Hematopoietic multipotent progenitor cell treated with erythropoietin and hydrocortisone succinate and interleukin-3 and kit ligand, for 4 days (in vitro differentiated cells): ENCODE measurements at regions not wholly inside any gene's neighbourhood (a gene's known extent, or its start where the extent isn't known, plus 50 kb on each side); places are given as distances from the start of the nearest gene placed in this dataset.

Source experiments
- DNase-seq: peaks from one replicate; pipeline ENCODE4 v3.0.0-alpha.2; 2015

DNA sequence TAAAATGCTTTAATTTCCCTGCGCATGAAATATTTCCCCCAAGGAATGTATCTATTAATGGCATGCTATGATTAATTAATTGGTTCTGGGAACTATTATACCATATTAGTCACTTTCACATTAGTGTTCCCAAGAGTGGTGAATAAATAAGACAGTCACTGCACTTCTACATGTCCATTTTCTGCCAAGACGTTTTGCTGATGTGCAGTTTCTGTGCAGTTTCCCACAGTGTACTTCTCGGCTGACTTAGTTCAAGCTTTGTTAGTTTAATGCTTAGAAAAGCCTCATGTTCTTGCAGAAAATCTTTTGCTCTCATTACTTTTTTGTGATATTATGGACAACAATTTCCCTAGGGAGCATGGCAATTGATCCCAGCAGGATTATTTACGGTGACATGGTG lies 1014.5 kb downstream of the BRINP3 start:
- no peak for DNase-seq

DNA sequence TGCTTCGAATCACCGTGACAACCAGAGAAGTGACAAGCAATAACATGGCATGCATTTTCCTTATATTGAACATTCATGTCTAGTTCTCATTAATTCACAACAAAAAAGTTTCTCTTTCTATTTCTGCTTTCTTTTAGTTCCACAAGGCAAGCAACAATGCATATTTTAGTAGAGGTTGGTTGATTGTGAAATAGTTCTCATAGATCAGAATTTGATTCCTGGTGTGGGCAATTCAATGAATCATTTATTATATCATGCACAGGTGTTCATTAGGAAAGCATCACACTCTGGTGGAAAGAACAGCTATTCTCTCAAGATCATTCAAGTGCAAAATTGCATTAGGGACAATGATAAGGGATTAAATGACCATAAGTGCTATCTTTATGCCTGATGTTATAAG lies 980.9 kb downstream of the BRINP3 start:
- no peak for DNase-seq

DNA sequence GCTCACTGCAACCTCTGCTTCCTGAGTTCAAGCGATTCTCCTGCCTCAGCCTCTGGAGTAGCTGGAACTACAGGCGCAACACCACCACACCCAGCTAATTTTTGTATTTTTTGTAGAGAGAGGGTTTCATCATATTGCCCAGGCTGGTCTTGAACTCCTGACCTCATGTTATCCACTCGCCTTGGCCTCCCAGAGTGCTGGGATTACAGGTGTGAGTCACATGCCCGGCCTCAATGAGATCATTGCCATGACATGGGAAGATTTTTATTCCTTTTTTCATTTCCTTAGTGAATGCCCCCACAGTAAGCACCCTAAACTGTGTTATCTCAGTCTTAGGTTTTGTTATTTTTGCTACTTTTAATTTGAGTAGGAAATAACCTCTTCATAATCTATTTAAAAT lies 977.9 kb downstream of the BRINP3 start:
- DNase-seq: no peak

DNA sequence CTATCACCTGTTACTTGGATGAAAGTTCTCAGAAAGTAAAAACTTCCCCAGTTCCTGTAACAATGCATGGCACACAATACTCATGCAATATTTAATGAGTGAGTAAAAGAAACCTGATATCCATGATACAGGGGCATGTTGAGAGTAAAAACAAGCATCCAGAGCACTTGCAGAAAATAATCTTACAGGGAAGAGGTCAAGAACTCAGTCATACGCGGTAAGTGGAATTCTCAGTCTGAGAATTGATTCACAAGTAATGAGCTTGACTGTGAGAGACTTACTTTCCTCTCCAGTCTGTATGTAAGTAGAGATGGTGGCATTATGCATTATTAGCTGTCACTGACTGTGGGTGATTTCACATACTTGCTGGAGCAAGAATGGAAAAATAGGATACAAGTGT lies 976.9 kb downstream of the BRINP3 start:
- DNase-seq: no peak

DNA sequence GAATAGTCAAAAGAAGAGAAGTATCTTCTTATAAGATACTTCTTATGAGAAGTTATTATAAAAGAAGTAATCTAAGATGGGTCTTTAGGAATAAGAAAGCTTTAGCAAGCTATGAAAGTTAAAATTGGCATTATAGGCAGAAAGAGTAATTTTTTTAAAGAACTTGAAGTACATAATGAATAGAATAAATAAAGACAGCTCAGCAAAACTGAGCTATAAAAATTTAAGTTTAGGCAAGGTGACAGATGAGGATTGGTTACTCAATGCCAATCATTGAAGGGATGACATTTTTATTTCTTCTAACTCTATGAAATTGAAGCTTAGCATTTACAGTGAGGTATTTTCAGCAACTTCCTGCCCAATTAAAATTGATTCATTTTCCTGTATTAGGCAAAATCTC lies 966.8 kb downstream of the BRINP3 start:
- no peak for DNase-seq

DNA sequence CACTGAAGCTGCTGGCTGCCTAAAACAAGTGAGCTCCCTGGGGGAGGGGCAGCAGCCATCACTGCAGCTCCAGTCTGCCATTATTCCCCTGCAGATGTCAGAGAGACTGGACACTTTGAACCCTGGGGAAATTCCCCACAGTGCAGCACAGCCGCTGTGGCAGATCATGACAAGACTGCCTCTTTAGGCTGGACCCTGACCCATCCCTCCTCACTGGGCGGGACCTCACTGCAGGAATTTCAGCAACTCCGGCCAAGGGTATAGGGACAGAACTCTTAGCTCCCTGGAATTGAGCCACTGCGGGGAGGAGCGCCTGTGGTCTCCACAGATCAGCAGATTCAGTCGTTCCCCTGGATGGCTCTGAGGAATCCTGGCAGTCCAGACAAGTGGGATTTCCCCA lies 964.6 kb downstream of the BRINP3 start:
- DNase-seq: no peak

DNA sequence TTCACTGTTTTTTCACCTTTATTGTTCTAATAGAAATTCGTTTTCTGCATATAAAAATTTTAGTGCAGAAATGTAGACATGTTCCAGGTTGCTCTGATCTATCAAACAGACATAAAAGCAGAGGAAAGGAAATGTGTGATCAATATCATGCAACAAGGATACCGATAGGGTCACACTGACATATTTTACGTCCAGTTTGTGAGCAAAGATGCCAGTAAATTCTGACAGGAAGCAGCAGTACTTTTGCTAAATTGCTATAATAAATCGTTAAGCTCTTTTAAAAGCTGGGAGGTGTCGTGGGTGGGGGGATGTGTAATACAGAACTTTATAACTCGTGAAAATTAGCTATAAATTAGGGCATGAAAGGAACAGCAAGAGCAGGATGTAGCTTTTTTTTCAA lies 955.2 kb downstream of the BRINP3 start:
- no peak for DNase-seq

DNA sequence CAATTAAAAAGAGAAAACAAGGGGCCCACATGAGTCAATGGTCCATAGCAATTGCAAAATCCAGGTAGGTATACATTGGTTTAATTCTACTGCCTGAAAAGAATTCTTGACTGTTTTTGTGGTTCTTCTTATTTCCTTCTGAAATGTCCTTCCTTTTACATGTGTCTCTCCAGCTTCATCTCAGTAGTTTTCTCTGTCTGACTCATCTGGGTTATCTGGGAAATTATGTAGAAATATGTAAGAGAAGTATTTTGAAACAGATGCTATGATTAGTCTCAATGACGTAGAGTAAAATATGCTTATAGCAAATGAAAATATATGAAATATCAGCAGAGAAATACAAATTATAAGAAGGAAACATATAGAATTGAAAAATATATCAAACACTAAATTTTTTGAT lies 953.2 kb downstream of the BRINP3 start:
- no peak for DNase-seq

DNA sequence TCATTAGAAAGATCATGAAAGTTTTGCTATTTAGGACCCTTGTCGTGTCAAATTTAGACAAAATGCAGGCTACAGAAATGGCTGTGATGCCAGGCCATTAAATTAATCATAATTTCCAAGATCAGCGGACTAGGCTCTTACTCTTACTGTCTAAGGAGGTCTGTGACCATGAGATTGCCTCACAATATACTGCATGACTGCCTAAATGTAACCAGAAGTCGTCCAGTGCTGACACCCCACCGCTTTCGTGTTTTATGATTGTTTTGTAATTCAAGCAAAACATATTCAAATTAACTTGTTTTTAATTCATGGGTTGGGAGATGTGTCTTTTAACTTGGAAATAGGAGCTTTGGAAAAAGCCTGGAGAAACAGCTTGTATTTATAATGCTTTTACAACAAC lies 947.5 kb downstream of the BRINP3 start:
- no peak for DNase-seq

DNA sequence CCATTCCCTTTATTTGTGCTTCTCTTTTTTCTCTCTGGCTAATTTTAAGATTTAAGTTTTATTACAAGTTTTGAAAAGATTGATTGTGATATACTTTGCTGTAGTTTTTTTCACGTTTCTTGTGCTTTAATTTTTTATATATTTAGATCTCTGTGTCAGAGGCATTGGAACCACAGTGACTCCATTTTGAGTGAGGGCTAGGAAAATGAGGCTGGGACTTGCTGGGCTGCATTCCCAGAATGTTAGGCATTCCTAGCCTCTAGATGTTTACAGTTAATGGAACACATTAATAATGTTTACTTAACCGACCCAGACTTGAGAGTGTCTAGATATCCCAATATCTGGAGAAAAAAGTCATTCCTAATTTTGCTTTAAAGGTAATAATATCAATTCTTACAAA lies 939.4 kb downstream of the BRINP3 start:
- DNase-seq: no peak

DNA sequence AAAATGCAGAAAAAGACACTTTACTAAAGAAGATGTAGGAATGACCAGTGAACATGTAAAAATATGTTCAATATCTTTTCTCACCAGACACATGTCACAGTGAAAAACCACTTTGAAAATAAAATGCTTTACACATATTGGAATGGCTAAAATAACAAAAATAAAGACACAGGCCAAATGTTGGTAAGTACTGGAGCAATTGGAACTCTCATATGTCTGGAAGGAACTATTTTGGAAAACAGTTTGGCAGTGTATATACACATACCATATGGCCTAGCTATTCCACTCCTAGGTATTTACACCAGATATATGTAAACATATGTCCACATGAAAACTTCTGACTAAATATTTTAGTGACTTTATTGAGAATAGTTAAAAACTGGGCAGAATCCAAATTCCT lies 927.2 kb downstream of the BRINP3 start:
- DNase-seq: no peak

DNA sequence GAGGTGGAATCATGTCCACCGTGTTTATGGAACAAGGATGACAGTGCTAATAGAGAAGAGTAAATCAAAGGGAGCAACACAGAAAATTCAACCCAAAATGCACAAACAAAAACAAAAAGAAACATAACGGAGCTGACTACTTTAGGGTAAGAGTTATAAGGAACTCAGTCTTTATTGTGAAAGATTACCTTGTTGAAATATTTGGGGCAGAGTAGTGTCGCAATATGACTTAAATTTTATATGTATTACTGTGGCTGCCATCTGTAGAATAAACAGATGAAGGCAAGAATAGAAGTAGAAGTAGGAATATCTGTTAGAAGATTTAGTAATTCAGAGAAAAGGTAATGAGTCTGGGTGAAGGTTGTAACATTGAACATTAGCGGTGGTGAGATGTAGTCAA lies 913.9 kb downstream of the BRINP3 start:
- no peak for DNase-seq

DNA sequence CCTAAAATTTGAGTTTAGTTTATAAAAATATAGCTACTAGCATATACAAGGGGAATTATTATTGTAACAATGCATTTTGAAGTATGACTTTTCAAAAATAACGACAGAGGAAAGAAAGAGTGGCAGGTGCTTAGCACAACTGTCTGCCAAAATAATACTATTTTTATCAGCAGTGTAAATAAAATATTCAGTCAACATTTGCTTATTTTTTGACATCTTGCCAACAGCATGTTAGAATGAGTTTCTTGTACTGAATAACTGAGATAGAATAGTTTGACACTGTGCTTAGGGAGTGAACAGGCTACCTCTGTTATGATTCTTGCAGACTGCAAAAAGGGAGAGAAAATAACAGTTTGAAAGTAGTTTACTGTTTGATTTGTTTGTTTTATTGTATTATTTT lies 909.8 kb downstream of the BRINP3 start:
- DNase-seq: no peak

DNA sequence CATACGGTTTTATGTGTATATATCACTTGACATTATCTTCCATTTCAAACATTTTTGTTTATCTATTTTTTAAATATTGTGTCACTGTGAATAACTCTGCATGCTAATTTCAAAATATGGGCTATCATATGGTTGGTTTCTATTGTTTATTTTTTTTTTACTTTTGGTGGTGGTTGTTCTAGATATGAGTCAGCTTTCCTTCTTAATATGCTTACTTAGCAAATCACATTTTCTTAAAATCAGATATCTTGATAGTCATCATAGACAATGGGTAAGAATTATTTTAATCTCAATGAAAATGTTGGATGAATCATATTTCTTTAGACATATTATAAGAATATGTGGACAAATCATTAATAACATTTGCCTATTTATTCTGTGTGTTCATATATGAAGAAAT lies 881.5 kb downstream of the BRINP3 start:
- no peak for DNase-seq

DNA sequence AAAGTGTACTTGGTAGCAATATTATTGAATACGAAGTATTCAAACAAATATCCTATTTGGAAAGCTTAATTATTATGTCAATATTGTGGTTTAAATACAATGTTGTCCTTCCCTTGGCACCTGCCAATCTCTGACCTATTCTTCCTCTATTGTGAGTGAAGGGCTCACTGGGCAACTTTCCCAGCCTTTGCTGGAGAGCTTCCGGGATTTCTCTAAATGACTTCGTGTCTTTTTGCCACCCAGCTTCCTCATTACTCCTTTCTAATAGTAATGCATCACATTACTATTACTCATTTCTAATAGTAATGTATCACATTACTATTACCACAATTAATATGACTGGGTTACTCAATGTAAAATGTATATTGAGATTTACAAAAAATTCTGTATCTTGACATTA lies 880.6 kb downstream of the BRINP3 start:
- DNase-seq: no peak

DNA sequence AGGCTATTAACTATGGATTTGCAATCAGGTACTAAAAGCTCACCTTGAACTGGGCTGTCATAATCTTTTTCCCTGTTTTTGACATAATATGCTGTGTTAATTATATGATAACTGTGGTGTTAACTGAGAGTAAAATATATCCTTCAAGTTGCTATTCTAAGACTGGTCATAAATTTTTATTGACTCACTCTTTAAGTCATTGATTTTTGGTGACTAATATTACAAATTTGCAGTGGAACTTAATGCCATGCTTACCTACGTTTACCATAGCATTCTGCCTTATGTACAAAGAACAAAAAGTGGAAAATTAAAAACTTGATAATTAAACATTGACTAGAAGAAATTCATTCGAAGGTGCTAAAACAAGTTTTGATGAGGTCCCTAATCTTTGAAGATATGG lies 872.4 kb downstream of the BRINP3 start:
- no peak for DNase-seq

DNA sequence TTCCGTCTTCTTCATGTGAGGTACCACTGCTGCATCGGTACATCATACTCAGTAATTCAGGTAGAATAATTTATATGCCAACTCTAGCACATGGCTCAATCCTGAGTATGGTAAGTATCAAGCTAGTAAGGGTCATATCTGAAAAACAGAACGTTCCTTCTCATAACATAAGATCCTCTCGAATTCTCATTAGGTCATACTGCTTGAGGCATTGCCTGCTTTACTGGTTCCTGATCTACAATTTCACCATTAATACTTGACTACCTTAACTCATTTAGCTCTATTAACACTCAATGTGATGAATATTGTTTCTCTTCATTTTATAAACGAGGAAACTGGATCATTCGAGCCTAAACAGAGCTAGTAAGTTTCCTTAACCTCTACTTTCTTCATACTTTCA lies 871.6 kb downstream of the BRINP3 start:
- DNase-seq: no peak

DNA sequence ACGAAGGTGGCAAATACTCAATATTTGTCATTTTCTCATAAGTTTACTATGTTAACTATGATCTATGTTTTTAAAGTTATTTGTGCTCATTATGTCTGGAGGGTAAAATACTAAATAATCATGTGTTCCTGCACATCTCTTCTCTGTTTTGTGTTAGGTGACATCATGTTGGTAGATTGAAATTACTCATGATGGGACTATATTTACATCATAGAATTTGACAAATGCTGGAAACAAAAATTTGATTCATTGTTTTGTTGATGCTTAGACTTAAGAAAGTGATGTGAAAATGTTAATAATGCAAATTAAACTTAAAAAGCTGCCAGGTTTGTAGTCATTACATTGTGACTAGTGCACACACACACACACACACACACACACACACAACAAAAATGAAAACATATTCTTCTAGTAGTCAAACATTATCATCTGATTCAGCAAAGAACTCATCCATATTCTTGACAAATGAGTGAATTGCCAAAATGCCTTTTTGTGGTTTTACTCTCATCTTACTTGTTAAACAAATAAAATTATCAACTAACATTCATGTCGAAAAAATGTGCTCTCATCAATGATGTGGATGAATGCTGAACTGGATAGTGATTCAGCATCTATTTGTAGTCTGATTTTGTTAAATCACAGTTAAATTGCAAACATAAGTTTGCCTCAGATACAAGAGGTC lies 870.7 kb downstream of the BRINP3 start:
- DNase-seq: no peak

DNA sequence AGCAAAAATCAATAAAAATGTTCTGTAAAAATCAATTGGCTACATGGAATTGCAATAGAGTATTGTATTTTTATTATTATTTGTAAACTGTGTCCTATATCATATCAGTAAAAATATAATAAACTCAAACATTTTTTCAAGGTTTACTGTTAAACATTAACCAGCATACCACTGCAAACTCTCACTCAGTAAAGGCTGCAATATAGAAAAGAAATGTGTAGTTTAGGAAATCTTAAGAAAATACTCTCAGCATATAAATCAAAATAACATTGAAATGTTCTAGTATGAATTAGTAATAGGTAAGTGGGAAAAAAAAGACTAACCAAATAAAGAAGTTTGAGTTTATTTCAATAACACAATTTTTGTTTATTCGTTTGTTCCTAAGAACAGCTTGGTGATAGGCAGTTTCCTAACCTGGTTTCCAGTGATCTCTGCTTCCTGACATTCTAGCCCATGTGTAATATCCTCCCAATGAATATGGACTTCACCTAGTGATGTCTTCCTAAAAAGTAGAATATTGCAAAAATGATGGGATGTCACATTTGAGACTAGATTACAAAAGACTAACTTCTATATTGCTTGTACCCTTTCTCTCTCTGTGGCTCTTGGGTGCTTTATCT lies 870.1 kb downstream of the BRINP3 start:
- no peak for DNase-seq

DNA sequence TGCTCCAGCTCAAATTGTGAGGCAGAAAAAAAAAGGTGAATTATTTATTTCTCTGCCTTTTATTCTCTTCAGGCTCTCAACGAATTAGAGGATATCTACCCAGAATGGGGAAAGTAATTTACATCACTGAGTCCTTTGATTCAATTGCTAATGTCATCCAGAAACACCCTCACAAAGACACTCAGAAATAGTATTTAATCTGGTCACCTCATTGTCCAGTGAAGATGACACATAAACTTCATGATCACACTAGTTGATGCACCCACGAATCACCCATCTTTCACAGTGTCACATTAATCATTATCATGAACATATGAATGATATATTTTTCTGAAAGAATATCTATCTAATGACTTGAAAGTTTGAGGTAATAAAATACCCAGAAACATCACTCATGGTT lies 868.5 kb downstream of the BRINP3 start:
- no peak for DNase-seq

DNA sequence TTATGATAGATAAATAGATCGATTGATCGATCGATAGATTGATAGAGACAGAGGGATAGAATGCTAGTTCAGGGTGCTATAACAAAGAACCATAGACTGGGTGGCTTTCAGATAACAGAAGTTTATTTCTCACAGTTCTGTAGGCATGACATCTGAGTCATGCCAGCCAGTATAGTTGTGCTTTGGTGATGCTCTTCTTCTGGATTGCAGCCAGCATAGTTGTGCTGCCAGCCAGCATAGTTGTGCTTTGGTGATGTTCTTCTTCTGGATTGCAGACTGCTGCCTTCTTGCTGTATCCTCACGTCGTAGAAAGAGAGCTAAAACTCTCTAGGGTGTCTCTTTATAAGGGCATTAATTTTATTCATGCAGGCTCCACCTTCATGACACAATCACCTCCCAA lies 860.8 kb downstream of the BRINP3 start:
- no peak for DNase-seq

DNA sequence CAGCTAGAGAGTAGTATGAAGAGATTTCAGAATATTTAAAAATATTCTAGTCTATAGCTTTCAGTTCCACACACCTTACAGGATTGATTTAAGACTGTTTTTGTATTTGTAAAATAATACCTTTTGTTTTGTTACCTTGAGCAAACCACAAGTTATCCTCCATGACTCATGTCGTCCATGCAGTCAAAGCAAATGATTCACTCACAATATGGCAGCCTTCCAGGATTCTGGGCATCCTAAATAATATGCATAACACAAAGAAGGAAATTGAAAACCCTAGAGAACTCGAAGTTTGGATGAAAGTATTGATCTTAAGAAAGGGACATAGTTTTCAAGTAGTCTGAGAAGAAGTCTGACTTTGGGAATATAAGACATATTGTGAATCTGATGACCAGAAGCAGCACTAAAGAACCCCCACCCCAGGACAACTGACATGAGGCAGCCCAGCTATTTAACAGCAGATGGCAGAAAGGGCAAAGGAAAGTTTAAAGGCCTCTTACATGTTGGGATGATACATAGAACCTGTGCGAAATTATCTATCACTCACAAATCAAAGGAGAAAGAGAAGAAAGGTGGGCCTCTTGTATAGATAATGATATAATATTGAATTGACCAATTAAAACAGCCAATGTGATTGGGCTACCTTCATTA lies 857.9 kb downstream of the BRINP3 start:
- DNase-seq: no peak

DNA sequence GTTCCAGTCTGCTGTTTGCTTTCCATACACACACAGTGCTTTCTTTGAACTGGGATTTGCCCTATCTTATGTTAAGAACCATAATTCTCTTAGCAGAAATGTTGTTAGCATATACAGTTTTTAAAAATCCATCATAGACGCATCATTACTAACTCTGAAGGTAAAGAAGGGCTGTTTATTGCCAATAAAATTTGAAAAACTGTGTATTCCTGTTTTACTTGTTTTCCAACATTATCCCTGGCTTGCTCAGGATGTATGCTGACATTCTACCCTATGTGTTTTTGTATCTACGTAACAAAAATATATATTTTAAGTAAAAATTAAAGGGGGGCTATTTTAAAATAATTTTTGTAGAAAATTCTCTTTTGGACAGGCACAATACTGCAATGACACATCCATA lies 857.2 kb downstream of the BRINP3 start:
- DNase-seq: no peak

DNA sequence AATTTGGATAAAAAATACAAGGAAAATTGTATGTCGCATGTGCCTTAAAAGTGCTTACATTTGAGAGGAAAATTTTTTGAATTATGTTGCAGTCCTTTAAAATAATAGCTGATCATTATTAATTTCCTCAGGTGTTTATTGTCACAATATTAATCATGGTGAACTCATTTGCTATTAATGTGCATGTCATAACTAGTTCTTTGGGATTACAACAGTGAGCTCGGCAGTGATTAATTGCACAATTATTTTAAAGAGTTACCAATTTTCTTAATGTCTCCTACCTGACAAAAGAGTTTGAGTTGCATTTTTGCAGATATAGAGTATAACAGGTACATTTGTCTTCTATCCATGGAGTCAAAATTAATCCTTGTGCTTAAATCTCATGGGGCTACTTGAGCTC lies 854.3 kb downstream of the BRINP3 start:
- no peak for DNase-seq

DNA sequence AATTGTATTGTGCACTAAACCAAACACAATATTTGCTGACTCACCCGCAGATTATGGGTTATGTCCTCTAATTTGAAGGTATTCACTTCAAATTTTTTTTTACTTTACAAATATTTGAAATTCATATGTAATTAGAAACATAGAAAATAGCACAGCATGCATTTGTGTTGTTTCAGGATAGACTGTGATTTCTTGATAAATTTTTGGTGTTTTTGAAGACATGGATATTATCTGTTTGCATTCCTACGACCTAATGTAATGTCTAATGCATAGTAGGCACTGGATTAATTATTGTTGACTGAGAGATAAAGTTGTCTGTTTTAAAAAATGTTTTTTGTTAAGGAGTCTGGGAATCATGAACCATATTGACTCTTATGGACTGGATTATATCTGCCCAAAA lies 850.2 kb downstream of the BRINP3 start:
- no peak for DNase-seq
